A673 (cell line): ENCODE measurements at regions not wholly inside any gene's neighbourhood (a gene's known extent, or its start where the extent isn't known, plus 50 kb on each side); places are given as distances from the start of the nearest gene placed in this dataset.
A peak's percentile ranks its signal among the peaks of the same experiment; 100 is the strongest.

Experiments
- BruUV-seq: library from RNA; stranded (reverse); fragments of 400-500 nt; replicated peaks from 2 replicates; lab custom pipeline; 2021; lab: Mats Ljungman, UMichigan
- CTCF ChIA-PET: fragments of 300-600 bp; sonication (Branson Sonifier 250); formaldehyde crosslinking; loops from one replicate; lab custom pipeline; 2022; ENCODE audit warnings: antibody characterized with exemption; lab: Charles Lee
- POLR2A ChIA-PET: fragments of 300-600 bp; sonication (Branson Sonifier 250); formaldehyde crosslinking; loops from one replicate; lab custom pipeline; 2022; ENCODE audit warnings: antibody characterized with exemption; ENCODE audit not compliant: low non-redundant PET; lab: Charles Lee
- DNase-seq: peaks from one replicate; pipeline ENCODE4 v3.0.0-alpha.2; 2015; ENCODE audit warnings: low spot score
- H3K27ac ChIP-seq: fragments of 200-600 bp; sonication (generic); 2 replicates; pipeline ENCODE4 v1.5.1; 2016; ENCODE audit warnings: mixed run types, low read depth, mild to moderate bottlenecking, mixed read lengths, antibody characterized with exemption, low read length; ENCODE audit not compliant: poor library complexity, severe bottlenecking
- H3K27me3 ChIP-seq: fragments of 200-600 bp; sonication (generic); replicated peaks from 2 replicates; pipeline ENCODE4 v1.6.1; 2017; ENCODE audit warnings: mixed run types, low read depth, mild to moderate bottlenecking, mixed read lengths, antibody characterized with exemption, low read length; ENCODE audit not compliant: insufficient read depth, poor library complexity
- H3K36me3 ChIP-seq: fragments of 200-600 bp; sonication (generic); 2 replicates; pipeline ENCODE4 v1.6.1; 2016; ENCODE audit warnings: mixed run types, mild to moderate bottlenecking, mixed read lengths, antibody characterized with exemption, low read length; ENCODE audit not compliant: insufficient read depth, poor library complexity, severe bottlenecking
- H3K4me1 ChIP-seq: fragments of 200-600 bp; sonication (generic); 2 replicates; pipeline ENCODE4 v1.6.1; 2017; ENCODE audit warnings: mixed run types, mild to moderate bottlenecking, mixed read lengths, antibody characterized with exemption, low read length; ENCODE audit not compliant: insufficient read depth, poor library complexity, severe bottlenecking
- H3K4me3 ChIP-seq: fragments of 200-600 bp; sonication (generic); 2 replicates; pipeline ENCODE4 v1.5.1; 2016; ENCODE audit warnings: low read depth, mixed run types, mild to moderate bottlenecking, mixed read lengths, low read length; ENCODE audit not compliant: poor library complexity, severe bottlenecking
- H3K9me3 ChIP-seq: fragments of 200-600 bp; sonication (generic); 2 replicates; pipeline ENCODE4 v1.6.1; 2016; ENCODE audit warnings: mixed run types, low read depth, mild to moderate bottlenecking, mixed read lengths, antibody characterized with exemption, low read length; ENCODE audit not compliant: poor library complexity, severe bottlenecking
- CTCF ChIP-seq: fragments of 300-800, 200-600 bp; sonication (generic); conservative IDR thresholded peaks from 2 replicates; pipeline ENCODE4 v1.5.1; 2017; ENCODE audit warnings: low read depth, mild to moderate bottlenecking, antibody characterized with exemption, low read length, moderate library complexity, mixed read lengths
- EZH2 ChIP-seq: fragments of 200-600 bp; sonication (generic); IDR thresholded peaks from 2 replicates; pipeline ENCODE4 v1.6.1; 2017; ENCODE audit warnings: borderline replicate concordance, low read depth, mild to moderate bottlenecking, mixed read lengths, antibody characterized with exemption, low read length; ENCODE audit not compliant: poor library complexity, severe bottlenecking
- intact Hi-C: fragments of 100-400 bp; cut with micrococcal nuclease; formaldehyde crosslinking; loops from one replicate; pipeline ENCODE4 v1.10.0; 2022; ENCODE audit not compliant: unreplicated experiment

GRCh38 chr1:30292451-30292850, 430.9 kb downstream of the MATN1 start:
- no peaks in the 10 kb centered on the region for H3K27me3 ChIP-seq
- BruUV-seq: no TSS peak
- ChIA-PET POLR2A (no interaction called here), CTCF (no interaction called here)
- TF ChIP-seq CTCF: no peak
- no peak for TF ChIP-seq EZH2
- H3K9me3 ChIP-seq: peaks cover 11% of the 10 kb centered on the region
- no peak overlapping the region for H3K27ac ChIP-seq
- peaks cover under 1% of the 10 kb centered on the region for H3K4me1 ChIP-seq
- no peak for DNase-seq
- no peaks in the 10 kb centered on the region for H3K36me3 ChIP-seq
- no peak overlapping the region for H3K4me3 ChIP-seq
- intact Hi-C loops: no loop called here

GRCh38 chr1:30291526-30291925, 431.9 kb downstream of the MATN1 start:
- no peak overlapping the region for H3K4me3 ChIP-seq
- no peak for TF ChIP-seq CTCF
- no peak for TF ChIP-seq EZH2
- intact Hi-C loops: no loop called here
- H3K9me3 ChIP-seq: peaks cover 8% of the 10 kb centered on the region
- H3K4me1 ChIP-seq: peaks cover 10% of the 10 kb centered on the region
- BruUV-seq: no TSS peak
- no peak for DNase-seq
- ChIA-PET CTCF (interaction anchor here (0.6 kb wide), 1 partner anchor 393 kb away, joined by 3 read pairs; no protein-coding TSS in a partner anchor), POLR2A (no interaction called here)
- H3K27ac ChIP-seq: no peak overlapping the region
- H3K27me3 ChIP-seq: no peaks in the 10 kb centered on the region
- H3K36me3 ChIP-seq: no peaks in the 10 kb centered on the region

GRCh38 chr1:30290581-30290980, 432.8 kb downstream of the MATN1 start:
- Histone ChIP-seq H3K4me3 (no peak overlapping the region), H3K4me1 (peaks cover 14% of the 10 kb centered on the region), H3K36me3 (no peaks in the 10 kb centered on the region), H3K9me3 (peaks cover 8% of the 10 kb centered on the region), H3K27me3 (no peaks in the 10 kb centered on the region), H3K27ac (no peak overlapping the region)
- ChIA-PET POLR2A (no interaction called here), CTCF (interaction anchor here (0.9 kb wide), 1 partner anchor 90 kb away, joined by 3 read pairs; no protein-coding TSS in a partner anchor)
- intact Hi-C loops: no loop called here
- DNase-seq: no peak
- 0 out of 2 replicates have a peak, but pooled peaks have one; percentile 3 for TF ChIP-seq CTCF
- no peak for TF ChIP-seq EZH2
- BruUV-seq: no TSS peak
